ENCODE measurements at regions not wholly inside any gene's neighbourhood (a gene's known extent, or its start where the extent isn't known, plus 50 kb on each side); places are given as distances from the start of the nearest gene placed in this dataset.
"Not testable (repeated sequence)": the region's sequence is repeated elsewhere in the genome, so short reads cannot be mapped to it uniquely, and the experiment has no call there.

- no peak for DNase-seq
Measured at GRCh38 chr4:112708772-112709171, 71.8 kb downstream of the LARP7 start.

DNA sequence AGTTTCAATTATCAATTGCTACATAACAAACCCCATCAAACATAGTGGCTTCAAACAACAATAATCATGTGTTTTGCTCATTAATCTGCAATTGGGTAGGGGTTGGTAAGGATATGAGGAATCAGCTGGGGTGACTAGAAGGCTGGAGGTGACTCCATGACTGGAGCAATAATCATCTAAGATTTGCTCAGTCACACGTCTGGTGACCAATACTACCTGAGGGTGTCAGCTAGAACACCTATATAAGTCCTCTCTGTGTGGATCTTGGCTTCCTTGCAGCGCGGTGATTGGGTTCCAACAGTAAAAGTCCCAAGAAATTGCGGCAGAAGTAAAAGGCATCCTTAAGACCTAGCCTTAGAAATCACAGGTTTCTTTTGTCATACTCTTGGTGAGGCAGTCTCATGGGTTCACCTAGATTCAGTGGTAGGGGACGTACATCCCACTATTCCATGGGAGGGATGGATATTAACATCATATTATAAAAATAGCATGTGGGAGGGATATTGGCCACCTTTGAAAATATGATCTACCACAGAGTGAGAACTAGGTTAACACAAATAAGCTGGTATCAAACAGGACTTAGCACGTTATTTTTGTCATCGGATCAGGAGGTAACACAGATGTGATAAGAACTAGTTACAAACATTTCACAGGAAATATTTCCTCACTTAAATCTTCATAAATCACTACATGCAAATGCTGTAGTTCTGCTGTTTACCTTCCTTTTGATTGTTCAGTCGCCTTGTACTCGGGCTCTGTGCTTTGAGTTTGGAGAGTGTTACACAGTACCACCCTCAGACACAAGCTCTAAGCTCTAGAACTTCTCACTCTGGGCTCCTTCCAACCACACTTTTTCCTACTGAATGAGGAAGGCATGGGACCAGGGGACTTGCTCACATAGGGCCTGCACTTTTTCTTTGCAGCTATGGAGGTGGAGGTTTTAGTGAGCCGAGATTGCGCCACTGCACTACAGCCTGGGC lies 78.3 kb downstream of the LARP7 start:
- DNase-seq, result no peak

DNA sequence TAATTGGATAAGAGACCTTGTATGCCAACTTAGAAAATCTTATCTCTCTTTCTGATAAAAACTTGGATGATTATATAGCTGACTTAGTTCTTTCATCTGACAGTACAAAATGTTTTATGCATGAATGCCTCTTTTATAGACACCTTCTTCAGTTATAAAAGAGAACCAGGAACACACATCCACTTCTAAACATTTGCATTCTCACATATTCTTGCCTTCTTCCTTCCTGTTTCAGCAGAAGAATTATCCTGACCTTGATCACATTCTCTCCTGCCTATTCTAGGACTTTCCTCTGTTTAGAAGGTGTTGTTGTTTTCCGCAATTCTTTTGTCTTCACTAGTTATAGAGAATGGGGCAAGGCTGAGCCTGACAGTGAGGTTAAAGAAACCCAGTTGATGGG lies 80.9 kb downstream of the LARP7 start:
- no peak for DNase-seq

- DNase-seq, result no peak
Measured at GRCh38 chr4:112721627-112722026, 84.7 kb downstream of the LARP7 start.

DNA sequence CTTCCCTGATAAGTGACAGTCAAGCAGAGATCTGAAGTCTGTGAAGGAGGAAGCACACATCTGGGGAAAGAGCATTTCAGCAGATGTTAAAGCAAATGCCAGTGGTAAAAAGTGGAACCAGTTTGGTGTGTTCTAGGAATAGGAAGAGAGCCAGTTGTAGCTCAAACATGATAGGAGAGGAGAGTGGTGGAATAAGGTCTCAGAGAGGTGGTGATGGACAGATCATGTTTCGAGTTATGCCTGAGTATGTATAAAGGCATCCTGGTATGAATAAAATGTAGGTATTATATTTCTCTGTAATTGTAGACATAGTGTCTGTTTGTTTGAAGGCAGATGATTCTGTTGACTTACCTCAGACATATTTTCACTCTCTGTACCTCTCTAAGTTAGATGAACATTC lies 89.1 kb downstream of the LARP7 start:
- no peak for DNase-seq

DNA sequence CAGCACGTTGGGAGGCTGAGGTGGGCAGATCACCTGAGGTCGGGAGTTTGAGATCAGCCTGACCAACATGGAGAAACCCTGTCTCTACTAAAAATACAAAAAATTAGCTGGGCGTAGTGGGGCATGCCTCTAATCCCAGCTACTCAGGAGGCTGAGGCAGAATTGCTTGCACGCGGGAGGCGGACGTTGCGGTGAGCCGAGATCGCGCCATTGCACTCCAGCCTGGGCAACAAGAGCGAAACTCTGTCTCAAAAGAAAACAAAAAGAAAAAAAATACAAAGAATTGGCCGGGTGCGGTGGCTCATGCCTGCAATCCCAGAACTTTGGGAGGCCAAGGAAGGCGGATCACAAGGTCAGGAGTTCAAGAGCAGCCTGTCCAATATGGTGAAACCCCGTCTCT lies 90.8 kb downstream of the LARP7 start:
- not testable (repeated sequence) for DNase-seq

DNA sequence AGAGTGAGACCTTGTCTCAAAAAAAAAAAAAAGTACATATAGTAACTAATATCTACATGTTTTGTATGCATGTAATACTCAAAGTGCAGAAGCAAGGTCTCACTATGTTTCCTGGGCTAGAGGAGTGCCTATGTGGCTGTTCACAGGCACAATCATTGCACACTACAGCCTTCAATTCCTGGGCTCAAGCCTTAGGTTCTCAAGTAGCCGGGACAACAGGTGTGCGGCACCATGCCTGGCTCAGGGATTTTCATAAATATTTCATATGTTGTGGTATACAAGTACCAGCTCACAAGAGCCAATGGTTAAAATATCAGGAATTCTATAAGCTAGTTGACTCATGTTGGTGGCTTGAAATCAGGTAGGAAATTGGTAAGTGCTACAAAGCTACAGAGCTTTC lies 94.8 kb downstream of the LARP7 start:
- DNase-seq, result no peak

GRCh38 chr4:112732142-112732541 lies 95.2 kb downstream of the LARP7 start:
- no peak for DNase-seq

DNA sequence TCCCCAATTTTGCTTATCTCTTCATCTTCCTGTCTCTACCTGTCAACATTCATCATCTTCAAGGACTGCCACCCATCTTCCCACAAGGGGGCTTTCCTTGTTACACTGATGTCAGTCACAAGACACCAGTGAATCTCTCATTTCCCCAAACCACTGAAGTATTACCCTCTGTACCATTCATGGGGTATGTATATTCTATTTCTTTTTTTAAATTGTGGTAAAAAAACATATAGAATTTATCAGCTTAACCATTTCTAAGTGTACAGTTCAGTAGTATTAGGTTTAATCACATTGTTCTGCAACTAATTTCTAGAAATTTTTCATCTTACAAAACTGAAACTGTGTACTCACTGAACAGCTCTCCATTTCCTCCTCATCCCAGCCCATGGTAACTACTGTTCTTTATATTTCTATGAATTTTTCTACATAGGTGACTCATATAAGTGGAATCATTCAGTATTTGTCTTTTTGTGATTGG lies 98.6 kb downstream of the LARP7 start:
- no peak for DNase-seq

- DNase-seq, result no peak
Measured at GRCh38 chr4:112736718-112737135, 99.8 kb downstream of the LARP7 start.

DNA sequence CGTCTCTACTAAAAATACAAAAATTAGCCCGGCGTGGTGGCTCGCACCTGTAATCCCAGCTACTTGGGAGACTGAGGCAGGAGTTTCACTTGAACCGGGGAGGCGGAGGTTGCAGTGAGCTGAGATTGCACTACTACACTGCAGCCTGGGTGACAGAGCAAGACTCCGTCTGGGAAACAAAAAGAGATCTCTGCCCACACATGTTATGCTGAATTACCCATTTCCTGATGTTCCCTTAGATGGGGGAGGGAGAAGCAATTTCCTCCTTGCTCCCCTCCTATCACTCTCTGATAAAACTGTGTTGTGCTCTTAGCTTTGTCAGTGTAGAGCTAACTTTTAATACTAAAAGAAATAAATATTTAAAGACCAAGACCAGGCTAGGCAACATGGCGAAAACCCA lies 102.5 kb downstream of the LARP7 start:
- DNase-seq, result no peak

DNA sequence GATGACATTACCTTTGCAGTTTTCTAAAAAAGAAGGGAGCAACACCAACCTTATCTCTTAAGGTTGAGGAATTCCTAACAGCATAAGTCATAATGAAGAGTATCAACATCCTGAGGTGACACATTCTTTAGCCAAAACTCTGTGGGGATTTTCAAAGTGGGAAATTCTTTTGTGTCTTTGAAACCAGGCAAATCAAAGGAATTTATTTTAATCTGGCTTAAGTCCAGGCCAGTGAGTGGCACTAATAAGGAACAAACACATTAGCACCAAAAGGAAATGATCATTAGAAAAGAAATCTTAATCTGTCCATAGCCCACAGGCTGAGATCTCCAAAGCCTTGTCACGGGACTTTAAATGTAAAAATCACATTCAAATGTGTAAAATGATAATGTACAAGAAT lies 110.1 kb downstream of the LARP7 start:
- DNase-seq, result no peak

- DNase-seq, result no peak
Measured at GRCh38 chr4:112748352-112748878, 111.5 kb downstream of the LARP7 start.

GRCh38 chr4:112750749-112751148 lies 113.8 kb downstream of the LARP7 start:
- not testable (repeated sequence) for DNase-seq

DNA sequence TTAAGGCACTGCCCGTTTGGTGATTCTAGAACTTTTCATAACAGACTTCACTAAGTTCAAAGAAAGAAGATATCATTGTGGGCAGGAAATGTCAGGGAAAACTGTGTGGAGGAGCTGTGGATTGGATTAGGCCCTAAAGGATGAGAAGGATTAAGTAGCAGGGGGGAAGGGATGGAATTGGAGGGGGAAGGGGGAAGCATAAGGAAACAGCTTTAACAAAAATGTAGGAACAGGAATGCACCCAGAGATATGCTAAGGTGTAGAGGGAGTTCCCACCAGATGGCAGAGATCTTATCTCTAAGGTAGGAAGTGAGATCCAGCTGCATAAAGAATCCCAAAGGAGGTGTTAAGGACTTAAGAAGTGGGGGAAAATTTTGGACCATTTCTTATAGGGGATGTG lies 114.5 kb downstream of the LARP7 start:
- no peak for DNase-seq

GRCh38 chr4:112752061-112752460 lies 115.1 kb downstream of the LARP7 start:
- DNase-seq, result no peak

DNA sequence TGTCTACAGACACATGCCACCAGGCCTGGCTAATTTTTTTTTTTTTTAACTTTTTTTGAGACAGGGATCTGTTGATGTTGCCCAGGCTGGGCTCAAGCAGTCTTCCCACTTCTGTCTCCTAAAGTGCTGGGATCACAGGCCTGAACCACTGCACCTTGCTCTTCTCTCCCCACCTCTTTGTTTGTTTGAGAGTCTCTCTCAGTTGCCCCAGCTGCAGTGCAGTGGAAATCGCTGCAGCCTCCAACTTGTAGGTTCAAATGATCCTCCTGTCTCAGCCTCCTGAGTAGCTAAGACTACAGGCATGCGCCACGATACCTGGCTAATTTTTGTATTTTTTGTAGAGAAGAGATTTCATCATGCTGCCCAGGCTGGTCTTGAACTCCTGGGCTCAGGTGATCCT lies 115.6 kb downstream of the LARP7 start:
- no peak for DNase-seq

DNA sequence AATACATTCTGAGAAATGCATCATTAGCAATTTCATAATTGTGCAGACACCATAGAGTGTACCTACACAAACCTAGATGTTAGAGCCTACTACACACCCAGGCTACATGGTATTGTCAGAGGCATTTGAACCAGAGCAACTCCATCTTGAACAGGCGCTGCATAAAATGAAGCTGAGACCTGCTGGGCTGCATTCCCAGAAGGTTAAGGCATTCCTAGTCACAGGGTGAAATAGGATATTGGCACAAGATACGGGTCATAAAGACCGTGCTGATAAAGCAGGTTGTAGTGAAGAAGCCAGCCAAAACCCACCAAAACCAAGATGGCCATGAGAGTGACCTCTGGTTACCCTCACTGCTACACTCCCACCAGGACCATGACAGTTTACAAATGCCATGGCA lies 116.4 kb downstream of the LARP7 start:
- DNase-seq, result no peak

DNA sequence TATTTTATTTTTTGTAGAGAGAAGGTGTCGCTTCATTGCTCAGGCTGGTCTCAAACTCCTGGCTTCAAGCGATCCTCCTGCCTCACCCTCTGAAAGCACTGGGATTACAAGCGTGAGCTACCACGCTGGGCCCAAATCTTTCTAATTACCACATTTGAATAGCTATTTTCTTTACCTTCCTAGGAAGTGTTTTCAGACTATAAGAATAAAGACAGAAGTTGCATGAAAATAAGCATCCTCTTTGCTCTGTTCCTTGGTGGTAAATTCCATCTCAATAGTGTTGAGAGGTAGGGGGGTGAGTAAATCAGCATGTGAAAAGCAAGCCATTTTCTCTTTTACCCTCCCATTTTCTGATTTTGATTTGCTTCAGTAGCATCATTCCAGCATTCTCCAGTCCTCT lies 122.4 kb downstream of the LARP7 start:
- DNase-seq, result no peak

DNA sequence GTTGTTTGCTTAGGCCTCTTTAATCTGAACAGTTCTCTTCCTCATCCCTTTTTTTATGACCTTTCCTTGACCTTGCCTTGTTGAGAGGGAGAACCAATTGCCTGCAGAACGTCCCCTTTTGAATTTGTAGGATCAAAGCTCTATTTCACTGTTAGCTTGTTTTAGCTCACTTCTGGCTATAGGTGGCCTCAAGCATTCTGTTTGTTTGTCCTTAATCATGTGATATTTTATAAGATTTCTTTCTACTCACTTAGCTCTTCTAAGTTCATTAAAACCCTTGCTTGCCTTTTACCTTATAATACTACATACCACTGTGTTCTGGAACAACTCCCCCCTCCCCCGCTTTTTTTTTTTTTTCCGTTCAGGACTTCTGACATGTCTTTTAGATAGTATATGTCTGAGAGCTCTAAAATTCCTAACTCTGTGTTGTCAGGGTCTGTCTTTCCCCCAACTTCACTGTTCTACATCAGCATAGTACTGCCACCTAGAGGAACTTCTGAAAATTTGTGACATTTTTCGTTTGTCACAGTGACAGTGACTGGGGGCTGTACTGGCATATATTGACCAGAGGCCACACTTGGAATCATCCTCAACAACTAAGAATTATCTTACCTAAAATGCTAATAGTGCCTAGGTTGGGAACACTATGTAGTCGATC lies 128.5 kb downstream of the LARP7 start:
- no peak for DNase-seq

GRCh38 chr4:112766422-112766821 lies 129.5 kb downstream of the LARP7 start:
- no peak for DNase-seq

DNA sequence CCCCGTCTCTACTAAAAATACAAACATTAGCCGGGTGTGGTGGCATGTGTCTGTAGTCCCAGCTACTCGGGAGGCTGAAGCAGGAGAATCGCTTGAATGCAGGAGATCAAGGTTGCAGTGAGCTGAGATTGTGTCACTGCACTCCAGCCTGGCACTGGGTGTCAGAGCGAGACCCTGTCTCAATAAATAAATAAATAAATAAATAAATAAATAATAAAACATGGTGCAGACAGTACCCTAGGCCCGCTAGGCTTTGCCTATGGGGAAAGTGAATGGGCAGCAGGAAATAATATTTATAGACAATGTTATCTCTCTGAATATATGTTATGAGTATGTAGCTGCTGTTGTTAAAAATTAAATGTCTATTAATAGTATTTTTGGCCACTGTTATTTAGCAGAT lies 130.4 kb downstream of the LARP7 start:
- DNase-seq, result no peak

DNA sequence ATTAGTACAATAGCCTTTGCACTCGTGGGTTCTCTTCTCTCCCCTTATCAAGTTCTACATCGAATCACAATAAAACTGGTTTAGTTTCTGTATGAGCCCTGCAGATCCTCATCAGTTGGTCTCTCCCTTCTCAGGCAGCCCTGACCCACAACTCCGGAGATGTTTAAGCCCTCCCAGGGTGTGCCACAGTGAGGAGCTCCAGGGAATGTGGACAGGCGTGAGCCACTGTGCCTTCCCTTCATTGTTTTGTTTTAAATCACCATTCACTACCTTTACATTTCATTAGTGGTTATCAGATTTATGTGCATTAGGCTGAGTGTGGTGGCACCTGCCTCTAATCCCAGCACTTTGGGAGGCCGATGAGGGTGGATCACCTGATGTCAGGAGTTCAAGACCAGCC lies 133.2 kb downstream of the LARP7 start:
- DNase-seq, result no peak

DNA sequence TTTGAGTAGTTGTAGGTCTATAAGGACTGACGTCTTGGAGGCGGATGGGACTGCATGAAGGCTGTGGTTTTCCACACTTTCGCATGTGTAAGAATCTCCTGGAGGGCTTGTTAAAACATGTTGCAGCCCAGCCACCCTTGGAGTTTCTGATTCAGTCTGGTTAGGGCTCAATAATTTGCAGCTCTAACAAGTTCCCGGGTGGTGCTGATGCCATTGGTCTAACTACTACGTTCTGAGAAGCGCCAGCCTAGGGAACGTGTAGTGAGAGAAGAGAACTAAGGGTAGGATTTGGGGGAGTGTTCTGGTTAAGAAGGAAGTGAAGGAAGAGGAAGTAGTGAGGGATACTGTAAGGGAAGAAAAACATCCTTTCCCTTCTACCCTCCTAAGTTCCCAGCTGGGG lies 138.9 kb downstream of the LARP7 start:
- DNase-seq, result no peak

All from NCI-H1105 (cell line).